PC-3 (cell line): ENCODE measurements at regions not wholly inside any gene's neighbourhood (a gene's known extent, or its start where the extent isn't known, plus 50 kb on each side); places are given as distances from the start of the nearest gene placed in this dataset.

Experiments used
- ATAC-seq: fragments of 200-7000 bp; cut with Tn5 transposase; 2 replicates; pipeline ENCODE4 v1.9.1; 2020; ENCODE audit warnings: mild to moderate bottlenecking, moderate library complexity
- BruUV-seq: library from RNA; stranded (reverse); fragments of 400-500 nt; replicated peaks from 2 replicates; lab custom pipeline; 2021; lab: Mats Ljungman, UMichigan
- CTCF ChIA-PET: fragments of 300-600 bp; sonication (Branson Sonifier 250); formaldehyde crosslinking; loops from one replicate; lab custom pipeline; 2022; ENCODE audit warnings: antibody characterized with exemption; lab: Charles Lee
- POLR2A ChIA-PET: fragments of 300-600 bp; sonication (Branson Sonifier 250); formaldehyde crosslinking; loops from one replicate; lab custom pipeline; 2022; ENCODE audit warnings: antibody characterized with exemption; ENCODE audit not compliant: unreplicated experiment; lab: Charles Lee
- DNase-seq: peaks from one replicate; pipeline ENCODE4 v3.0.0-alpha.2; 2015
- H2AFZ ChIP-seq: fragments of 300-600 bp; sonication (generic); 2 replicates; pipeline ENCODE4 v1.6.0; 2016; ENCODE audit warnings: antibody characterized with exemption, low read length
- H3F3A ChIP-seq: fragments of 300-600 bp; sonication (generic); one replicate; pipeline ENCODE4 v1.6.0; 2017; ENCODE audit warnings: antibody characterized with exemption, low read length, control low read depth, mild to moderate bottlenecking; ENCODE audit not compliant: unreplicated experiment
- H3K27ac ChIP-seq: fragments of 300-600 bp; sonication (generic); 2 replicates; pipeline ENCODE4 v1.5.1; 2016; ENCODE audit warnings: mild to moderate bottlenecking, low read length
- H3K27me3 ChIP-seq: fragments of 300-600 bp; sonication (generic); 2 replicates; pipeline ENCODE4 v1.6.1; 2016; ENCODE audit warnings: low read length, mixed read lengths
- H3K36me3 ChIP-seq: fragments of 300-600 bp; sonication (generic); 2 replicates; pipeline ENCODE4 v1.6.1; 2016; ENCODE audit warnings: low read depth, mixed run types, low read length, mixed read lengths
- H3K4me1 ChIP-seq: fragments of 300-600 bp; sonication (generic); 2 replicates; pipeline ENCODE4 v1.5.1; 2016; ENCODE audit warnings: low read length; ENCODE audit not compliant: insufficient read depth
- H3K4me2 ChIP-seq: fragments of 300-600 bp; sonication (generic); 2 replicates; pipeline ENCODE4 v1.6.0; 2016; ENCODE audit warnings: low read length
- H3K4me3 ChIP-seq: fragments of 300-600 bp; sonication (generic); 2 replicates; pipeline ENCODE4 v1.5.1; 2016; ENCODE audit warnings: mild to moderate bottlenecking, low read length, mixed read lengths
- H3K79me2 ChIP-seq: fragments of 300-600 bp; sonication (generic); 2 replicates; pipeline ENCODE4 v1.6.1; 2017; ENCODE audit warnings: low read length, mixed read lengths
- H3K9ac ChIP-seq: fragments of 300-600 bp; sonication (generic); 2 replicates; pipeline ENCODE4 v1.6.0; 2016; ENCODE audit warnings: mild to moderate bottlenecking, low read length
- H3K9me2 ChIP-seq: fragments of 300-600 bp; sonication (generic); replicated peaks from 2 replicates; pipeline ENCODE4 v1.6.1; 2016; ENCODE audit warnings: mixed run types, low read length, mixed read lengths
- H3K9me3 ChIP-seq: fragments of 300-600 bp; sonication (generic); 2 replicates; pipeline ENCODE4 v1.6.1; 2016; ENCODE audit warnings: low read length, mixed read lengths
- H4K20me1 ChIP-seq: fragments of 300-600 bp; sonication (generic); 2 replicates; pipeline ENCODE4 v1.6.1; 2016; ENCODE audit warnings: low read length, mixed read lengths
- EZH2 ChIP-seq: fragments of 300-600 bp; sonication (generic); IDR thresholded peaks from one replicate; pipeline ENCODE4 v1.6.1; 2017; ENCODE audit warnings: antibody characterized with exemption, mild to moderate bottlenecking, low read length; ENCODE audit not compliant: unreplicated experiment
- EZH2phosphoT487 ChIP-seq: fragments of 300-600 bp; sonication (generic); IDR thresholded peaks from 2 replicates; pipeline ENCODE4 v1.6.1; 2018; ENCODE audit warnings: mild to moderate bottlenecking, antibody characterized with exemption, low read length, borderline replicate concordance
- intact Hi-C: fragments of 100-400 bp; cut with micrococcal nuclease; formaldehyde crosslinking; loops from 2 replicates; pipeline ENCODE4 v1.9.0; 2023
- TF ChIP-seq, protein P1 (sequence below): fragments of 300-600 bp; sonication (generic); conservative IDR thresholded peaks from 2 replicates; pipeline ENCODE4 v1.5.1; 2017; ENCODE audit warnings: antibody characterized with exemption, low read depth, mild to moderate bottlenecking, low read length

DNA sequence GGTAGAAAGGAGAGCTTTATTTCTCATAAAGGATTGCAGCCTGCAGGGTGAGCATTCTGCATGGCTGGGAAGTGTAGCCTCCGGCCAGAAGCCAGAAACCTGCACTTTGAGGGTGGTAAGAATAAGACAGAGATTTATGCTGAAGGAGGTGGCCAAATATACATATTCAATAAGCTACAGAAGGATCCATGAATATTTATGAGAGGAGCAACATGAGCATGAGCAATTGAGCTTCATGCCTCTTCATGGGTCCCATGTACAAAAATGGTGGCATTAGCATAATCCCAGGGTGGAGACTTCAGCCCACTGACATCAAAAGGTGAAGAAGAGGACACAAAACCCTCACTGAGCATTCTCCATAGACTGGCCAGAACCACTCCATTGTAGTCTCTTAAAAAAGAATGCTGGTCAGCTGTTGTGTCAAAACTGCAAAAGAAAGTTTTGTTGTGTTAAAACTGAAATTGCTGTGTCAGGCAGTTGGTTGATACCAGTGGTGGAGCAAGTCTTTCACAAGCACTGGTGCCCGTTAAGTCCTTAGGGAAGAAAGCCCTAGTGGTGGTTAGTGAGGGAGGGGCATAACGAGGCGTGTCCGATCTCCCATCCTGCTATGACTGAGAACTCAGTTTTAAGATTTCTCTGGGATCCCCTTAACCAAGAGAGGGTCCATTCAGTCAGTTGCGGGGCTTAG, 160.8 kb upstream of the MAP1B start:
- H3K27ac ChIP-seq = no peak overlapping the region
- H3F3A ChIP-seq = no peaks in the 10 kb centered on the region
- CTCF ChIA-PET = no interaction called here
- H3K9me3 ChIP-seq = no peaks in the 10 kb centered on the region
- no peak overlapping the region for H3K4me2 ChIP-seq
- intact Hi-C loops = no loop called here
- no peaks in the 10 kb centered on the region for H3K36me3 ChIP-seq
- no peaks in the 10 kb centered on the region for H3K79me2 ChIP-seq
- no peaks in the 10 kb centered on the region for H3K4me1 ChIP-seq
- H4K20me1 ChIP-seq = no peaks in the 10 kb centered on the region
- ATAC-seq (no peak), DNase-seq (no peak)
- no peaks in the 10 kb centered on the region for H3K9me2 ChIP-seq
- H2AFZ ChIP-seq = no peak overlapping the region
- no peak overlapping the region for H3K9ac ChIP-seq
- POLR2A ChIA-PET = no interaction called here
- no TSS peak for BruUV-seq
- H3K4me3 ChIP-seq = no peak overlapping the region
- H3K27me3 ChIP-seq = no peaks in the 10 kb centered on the region
- TF ChIP-seq, protein P1, sequence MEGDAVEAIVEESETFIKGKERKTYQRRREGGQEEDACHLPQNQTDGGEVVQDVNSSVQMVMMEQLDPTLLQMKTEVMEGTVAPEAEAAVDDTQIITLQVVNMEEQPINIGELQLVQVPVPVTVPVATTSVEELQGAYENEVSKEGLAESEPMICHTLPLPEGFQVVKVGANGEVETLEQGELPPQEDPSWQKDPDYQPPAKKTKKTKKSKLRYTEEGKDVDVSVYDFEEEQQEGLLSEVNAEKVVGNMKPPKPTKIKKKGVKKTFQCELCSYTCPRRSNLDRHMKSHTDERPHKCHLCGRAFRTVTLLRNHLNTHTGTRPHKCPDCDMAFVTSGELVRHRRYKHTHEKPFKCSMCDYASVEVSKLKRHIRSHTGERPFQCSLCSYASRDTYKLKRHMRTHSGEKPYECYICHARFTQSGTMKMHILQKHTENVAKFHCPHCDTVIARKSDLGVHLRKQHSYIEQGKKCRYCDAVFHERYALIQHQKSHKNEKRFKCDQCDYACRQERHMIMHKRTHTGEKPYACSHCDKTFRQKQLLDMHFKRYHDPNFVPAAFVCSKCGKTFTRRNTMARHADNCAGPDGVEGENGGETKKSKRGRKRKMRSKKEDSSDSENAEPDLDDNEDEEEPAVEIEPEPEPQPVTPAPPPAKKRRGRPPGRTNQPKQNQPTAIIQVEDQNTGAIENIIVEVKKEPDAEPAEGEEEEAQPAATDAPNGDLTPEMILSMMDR = no peak
- TF ChIP-seq EZH2phosphoT487 = no peak
- no peak for TF ChIP-seq EZH2

DNA sequence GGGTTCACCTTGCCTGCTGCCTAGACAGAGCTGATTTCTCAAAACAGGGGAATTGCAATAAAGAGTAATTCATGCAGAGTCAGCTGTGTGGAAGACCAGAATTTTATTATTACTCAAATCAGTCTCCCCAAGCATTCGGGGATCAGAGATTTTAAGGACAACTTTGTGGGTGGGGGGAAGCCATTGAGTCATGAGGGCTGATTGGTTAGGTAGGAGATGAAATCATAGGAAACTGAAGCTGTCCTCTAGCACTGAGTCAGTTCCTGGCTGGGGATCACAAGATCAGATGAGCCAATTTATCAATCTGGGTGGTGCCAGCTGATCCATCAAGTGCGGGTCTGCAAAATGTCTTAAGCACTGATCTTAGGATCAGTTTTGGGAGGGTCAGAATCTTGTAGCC, 159.1 kb upstream of the MAP1B start:
- no peak overlapping the region for H3K4me3 ChIP-seq
- H3K27ac ChIP-seq = no peak overlapping the region
- no TSS peak for BruUV-seq
- H4K20me1 ChIP-seq = no peaks in the 10 kb centered on the region
- H3K36me3 ChIP-seq = no peaks in the 10 kb centered on the region
- intact Hi-C loops = no loop called here
- TF ChIP-seq EZH2 (no peak), EZH2phosphoT487 (no peak)
- TF ChIP-seq, protein P1 = no peak
- H3K4me2 ChIP-seq = no peak overlapping the region
- no peaks in the 10 kb centered on the region for H3F3A ChIP-seq
- CTCF ChIA-PET = no interaction called here
- no peak for ATAC-seq
- no peaks in the 10 kb centered on the region for H3K27me3 ChIP-seq
- no peaks in the 10 kb centered on the region for H3K79me2 ChIP-seq
- DNase-seq = no peak
- H2AFZ ChIP-seq = no peak overlapping the region
- no peaks in the 10 kb centered on the region for H3K9me2 ChIP-seq
- H3K4me1 ChIP-seq = no peaks in the 10 kb centered on the region
- H3K9ac ChIP-seq = no peak overlapping the region
- POLR2A ChIA-PET = no interaction called here
- H3K9me3 ChIP-seq = no peaks in the 10 kb centered on the region

DNA sequence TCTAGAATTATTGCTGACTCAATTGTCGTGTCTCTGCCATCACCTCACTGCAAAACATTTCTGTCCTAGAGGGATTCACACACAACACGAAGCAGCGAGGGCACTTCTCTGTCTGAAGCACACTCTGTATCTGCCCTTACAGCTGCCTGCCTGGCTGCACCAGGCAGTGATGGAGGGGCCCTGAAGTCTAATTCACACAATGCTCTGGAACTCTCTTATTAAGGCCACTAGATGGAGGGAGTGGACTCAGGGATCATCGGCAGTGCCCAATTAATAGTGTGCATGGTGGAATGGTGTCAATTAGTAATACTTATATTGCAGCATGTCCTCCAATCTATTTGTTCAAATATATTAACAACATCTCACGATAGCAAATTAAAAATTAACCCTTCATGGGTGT, 157.5 kb upstream of the MAP1B start:
- H3K79me2 ChIP-seq = no peaks in the 10 kb centered on the region
- TF ChIP-seq, protein P1 = no peak; the same call in 1 of the 2 replicates
- TF ChIP-seq EZH2 = no peak
- TF ChIP-seq EZH2phosphoT487 = no peak
- intact Hi-C loops = no loop called here
- H3K4me2 ChIP-seq = no peak overlapping the region
- no peak overlapping the region for H3K27ac ChIP-seq
- ATAC-seq (no peak), DNase-seq (no peak)
- ChIA-PET POLR2A (no interaction called here), CTCF (no interaction called here)
- H3K9ac ChIP-seq = no peak overlapping the region
- no peaks in the 10 kb centered on the region for H3K27me3 ChIP-seq
- no peaks in the 10 kb centered on the region for H3F3A ChIP-seq
- H4K20me1 ChIP-seq = no peaks in the 10 kb centered on the region
- H3K4me3 ChIP-seq = no peak overlapping the region
- no peaks in the 10 kb centered on the region for H3K36me3 ChIP-seq
- no peak overlapping the region for H2AFZ ChIP-seq
- no peaks in the 10 kb centered on the region for H3K4me1 ChIP-seq
- H3K9me2 ChIP-seq = no peaks in the 10 kb centered on the region
- no peaks in the 10 kb centered on the region for H3K9me3 ChIP-seq
- no TSS peak for BruUV-seq
